SK-N-SH treated with all-trans-retinoic acid at 6 μM for 48 hours (cell line): ENCODE measurements at regions not wholly inside any gene's neighbourhood (a gene's known extent, or its start where the extent isn't known, plus 50 kb on each side); places are given as distances from the start of the nearest gene placed in this dataset.
"Not testable (repeated sequence)": the region's sequence is repeated elsewhere in the genome, so short reads cannot be mapped to it uniquely, and the experiment has no call there.

Source experiments
- ATAC-seq: fragments of 200-7000 bp; cut with Tn5 transposase; 3 replicates; pipeline ENCODE4 v1.9.1; 2020; ENCODE audit warnings: mild to moderate bottlenecking, moderate library complexity
- ARNTL ChIP-seq: fragments of 450-650 bp; formaldehyde crosslinking; IDR thresholded peaks from 2 replicates; pipeline ENCODE4 v1.5.0; 2020; ENCODE audit warnings: low read depth, mild to moderate bottlenecking, moderate library complexity, borderline replicate concordance
- BACH2 ChIP-seq: fragments of 250-450 bp; sonication (Bioruptor Pico); IDR thresholded peaks from 2 replicates; pipeline ENCODE4 v1.9.0; 2021; ENCODE audit warnings: mild to moderate bottlenecking, borderline replicate concordance
- CREB5 ChIP-seq: fragments of 250-450 bp; sonication (Bioruptor Pico); IDR thresholded peaks from 2 replicates; pipeline ENCODE4 v1.5.1; 2020; ENCODE audit warnings: low read depth, mild to moderate bottlenecking, moderate library complexity
- CSDC2 ChIP-seq: fragments of 250-450 bp; sonication (Bioruptor Pico); IDR thresholded peaks from 2 replicates; pipeline ENCODE4 v1.5.0; 2020; ENCODE audit warnings: mild to moderate bottlenecking, moderate library complexity
- CSRNP3 ChIP-seq: fragments of 250-450 bp; sonication (Bioruptor Pico); IDR thresholded peaks from 2 replicates; pipeline ENCODE4 v1.5.1; 2021; ENCODE audit warnings: mild to moderate bottlenecking, moderate library complexity
- ESRRG ChIP-seq: fragments of 250-450 bp; sonication (Bioruptor Pico); IDR thresholded peaks from 2 replicates; pipeline ENCODE4 v1.6.1; 2021; ENCODE audit warnings: mild to moderate bottlenecking
- ISL1 ChIP-seq: fragments of 250-450 bp; sonication (Bioruptor Pico); IDR thresholded peaks from 2 replicates; pipeline ENCODE4 v2.1.2; 2022; ENCODE audit warnings: mild to moderate bottlenecking, moderate library complexity
- OSR1 ChIP-seq: fragments of 250-450 bp; sonication (Bioruptor Pico); IDR thresholded peaks from 2 replicates; pipeline ENCODE4 v1.8.0; 2022; ENCODE audit warnings: moderate library complexity, mild to moderate bottlenecking, inconsistent platforms
- PATZ1 ChIP-seq: fragments of 250-450 bp; sonication (Bioruptor Pico); IDR thresholded peaks from 2 replicates; pipeline ENCODE4 v1.8.0; 2020; ENCODE audit warnings: mild to moderate bottlenecking, moderate library complexity, borderline replicate concordance
- POU6F1 ChIP-seq: fragments of 250-450 bp; sonication (Bioruptor Pico); IDR thresholded peaks from 2 replicates; pipeline ENCODE4 v1.8.0; 2021; ENCODE audit warnings: low read depth, mild to moderate bottlenecking, moderate library complexity, borderline replicate concordance
- PPARA ChIP-seq: fragments of 250-450 bp; sonication (Bioruptor Pico); IDR thresholded peaks from 2 replicates; pipeline ENCODE4 v1.5.0; 2020; ENCODE audit warnings: mild to moderate bottlenecking, borderline replicate concordance
- RARB ChIP-seq: fragments of 250-450 bp; sonication (Bioruptor Pico); IDR thresholded peaks from 2 replicates; pipeline ENCODE4 v1.8.0; 2021; ENCODE audit warnings: mild to moderate bottlenecking, moderate library complexity
- SNAI2 ChIP-seq: fragments of 250-450 bp; sonication (Bioruptor Pico); IDR thresholded peaks from 2 replicates; pipeline ENCODE4 v1.5.0; 2020; ENCODE audit warnings: mild to moderate bottlenecking, moderate library complexity
- TCF4 ChIP-seq: fragments of 250-450 bp; sonication (Bioruptor Pico); IDR thresholded peaks from 2 replicates; pipeline ENCODE4 v1.8.0; 2021; ENCODE audit warnings: mild to moderate bottlenecking, moderate library complexity, borderline replicate concordance
- TOX ChIP-seq: fragments of 250-450 bp; sonication (Bioruptor Pico); IDR thresholded peaks from 2 replicates; pipeline ENCODE4 v1.8.0; 2021; ENCODE audit warnings: mild to moderate bottlenecking, moderate library complexity, borderline replicate concordance
- TSHZ2 ChIP-seq: fragments of 250-450 bp; sonication (Bioruptor Pico); IDR thresholded peaks from 2 replicates; pipeline ENCODE4 v1.5.0; 2020; ENCODE audit warnings: mild to moderate bottlenecking, moderate library complexity
- ZC3H10 ChIP-seq: fragments of 250-450 bp; sonication (Bioruptor Pico); IDR thresholded peaks from 2 replicates; pipeline ENCODE4 v1.5.1; 2021; ENCODE audit warnings: mild to moderate bottlenecking, moderate library complexity
- ZFP3 ChIP-seq: fragments of 250-450 bp; sonication (Bioruptor Pico); IDR thresholded peaks from 2 replicates; pipeline ENCODE4 v1.5.0; 2020; ENCODE audit warnings: mild to moderate bottlenecking, moderate library complexity
- ZNF70 ChIP-seq: fragments of 450-650 bp; formaldehyde crosslinking; IDR thresholded peaks from 2 replicates; pipeline ENCODE4 v1.5.0; 2020; ENCODE audit warnings: mild to moderate bottlenecking, moderate library complexity
- ZNF8 ChIP-seq: fragments of 450-650 bp; formaldehyde crosslinking; IDR thresholded peaks from 2 replicates; pipeline ENCODE4 v1.5.0; 2020; ENCODE audit warnings: mild to moderate bottlenecking, moderate library complexity

GRCh38 chrX:73987166-73987565 lies 134.7 kb upstream of the XIST start (continued):
- no peak for TF ChIP-seq POU6F1 (CRISPR knock-in tag)
- TF ChIP-seq, all 23 proteins: peak for 0

GRCh38 chrX:73979551-73980131 lies 127.1 kb upstream of the XIST start:
- TF ChIP-seq PPARA (CRISPR knock-in tag): no peak
- TF ChIP-seq ZNF8 (CRISPR knock-in tag): no peak
- TF ChIP-seq ZFP3 (CRISPR knock-in tag): no peak
- no peak for TF ChIP-seq POU6F1 (CRISPR knock-in tag)
- TF ChIP-seq ZNF70: no peak
- no peak for TF ChIP-seq CSDC2 (CRISPR knock-in tag)
- TF ChIP-seq ESRRG (CRISPR knock-in tag): no peak
- no peak for TF ChIP-seq OSR1 (CRISPR knock-in tag)
- no peak for TF ChIP-seq BACH2 (CRISPR knock-in tag)
- TF ChIP-seq ZC3H10 (CRISPR knock-in tag): no peak
- no peak for TF ChIP-seq CREB5 (CRISPR knock-in tag)
- no peak for TF ChIP-seq RARB (CRISPR knock-in tag)
- no peak for TF ChIP-seq CSRNP3
- no peak for TF ChIP-seq ISL1
- no peak for TF ChIP-seq SNAI2 (CRISPR knock-in tag)
- ATAC-seq: no peak

- no peak for TF ChIP-seq PATZ1 (CRISPR knock-in tag)
- TF ChIP-seq TCF4 (CRISPR knock-in tag): no peak
- no peak for TF ChIP-seq PPARA (CRISPR knock-in tag)
- TF ChIP-seq TOX: no peak
- no peak for TF ChIP-seq ARNTL (CRISPR knock-in tag)
- TF ChIP-seq TSHZ2 (CRISPR knock-in tag): no peak
- no peak for TF ChIP-seq OSR1 (CRISPR knock-in tag)
- no peak for TF ChIP-seq ZNF70
- TF ChIP-seq CSRNP3: no peak
- TF ChIP-seq RARB (CRISPR knock-in tag): no peak
- ATAC-seq: no peak
These were observed 125.1 kb upstream of the XIST start for GRCh38 chrX:73977542-73978169.

GRCh38 chrX:73967461-73967860 lies 114.9 kb upstream of the XIST start:
- ATAC-seq: not testable (repeated sequence)
